Activated CD4-positive, alpha-beta T cell treated with anti-CD3 and anti-CD28 coated beads, Interleukin-2, amount 10 ng/mL, durations not matched to agents 7 days and 5 days (primary cell): ENCODE measurements at regions not wholly inside any gene's neighbourhood (a gene's known extent, or its start where the extent isn't known, plus 50 kb on each side); places are given as distances from the start of the nearest gene placed in this dataset.

Source experiments
- CTCF ChIA-PET: fragments of 350-600 bp; sonication (Branson Sonifier 250); formaldehyde crosslinking; loops from one replicate; lab custom pipeline; 2021; ENCODE audit warnings: antibody characterized with exemption; lab: Charles Lee
- POLR2A ChIA-PET: fragments of 350-600 bp; sonication (Branson Sonifier 250); formaldehyde crosslinking; loops from one replicate; lab custom pipeline; 2021; ENCODE audit warnings: antibody characterized with exemption; lab: Charles Lee
- DNase-seq: peaks from one replicate; pipeline ENCODE4 v3.0.0-alpha.2; 2020
- H3K27ac Mint-ChIP-seq: one replicate; pipeline ENCODE4 v1.8.0; 2021; ENCODE audit warnings: mild to moderate bottlenecking, moderate library complexity, mixed read lengths
- H3K27me3 Mint-ChIP-seq: one replicate; pipeline ENCODE4 v1.8.0; 2021; ENCODE audit warnings: mixed read lengths
- H3K36me3 Mint-ChIP-seq: one replicate; pipeline ENCODE4 v1.8.0; 2021; ENCODE audit warnings: low read depth, mixed read lengths
- H3K4me1 Mint-ChIP-seq: one replicate; pipeline ENCODE4 v1.8.0; 2021; ENCODE audit warnings: mixed read lengths
- H3K4me3 Mint-ChIP-seq: one replicate; pipeline ENCODE4 v1.8.0; 2021; ENCODE audit warnings: mild to moderate bottlenecking, moderate library complexity, mixed read lengths
- H3K9me3 Mint-ChIP-seq: one replicate; pipeline ENCODE4 v1.8.0; 2021; ENCODE audit warnings: mixed read lengths

GRCh38 chr14:58832095-58832521 is 194.3 kb downstream of the DACT1 start:
- no peaks in the 10 kb centered on the region for H3K27me3 Mint-ChIP-seq
- H3K27ac Mint-ChIP-seq = no peak overlapping the region
- H3K9me3 Mint-ChIP-seq = peaks cover 2% of the 10 kb centered on the region
- H3K4me1 Mint-ChIP-seq = peaks cover 3% of the 10 kb centered on the region
- POLR2A ChIA-PET = no interaction called here
- DNase-seq = no peak
- H3K36me3 Mint-ChIP-seq = no peaks in the 10 kb centered on the region
- H3K4me3 Mint-ChIP-seq = no peak overlapping the region
- CTCF ChIA-PET = interaction anchor here (0.5 kb wide), 1 partner anchor 1355 kb away, joined by 5 read pairs; no protein-coding TSS in a partner anchor

GRCh38 chr14:58833634-58834378 is 196.0 kb downstream of the DACT1 start:
- CTCF ChIA-PET = interaction anchor here (1.3 kb wide), 1 partner anchor 267 kb away, joined by 3 read pairs; no protein-coding TSS in a partner anchor
- no peaks in the 10 kb centered on the region for H3K27me3 Mint-ChIP-seq

GRCh38 chr14:58836303-58836974 is 198.7 kb downstream of the DACT1 start:
- Mint-ChIP-seq H3K27me3 (peaks cover 2% of the 10 kb centered on the region), H3K4me1 (no peaks in the 10 kb centered on the region), H3K9me3 (no peaks in the 10 kb centered on the region), H3K36me3 (no peaks in the 10 kb centered on the region), H3K4me3 (no peak overlapping the region), H3K27ac (no peak overlapping the region)
- ChIA-PET CTCF (interaction anchor here (1.0 kb wide), 1 partner anchor 8 kb away, joined by 7 read pairs; no protein-coding TSS in a partner anchor), POLR2A (no interaction called here)
- no peak for DNase-seq

More at GRCh38 chr14:58833634-58834378, 196.0 kb downstream of the DACT1 start:
- no peaks in the 10 kb centered on the region for H3K36me3 Mint-ChIP-seq
- H3K4me3 Mint-ChIP-seq = no peak overlapping the region
- DNase-seq = no peak
- peaks cover 3% of the 10 kb centered on the region for H3K4me1 Mint-ChIP-seq
- POLR2A ChIA-PET = no interaction called here
- no peak overlapping the region for H3K27ac Mint-ChIP-seq
- no peaks in the 10 kb centered on the region for H3K9me3 Mint-ChIP-seq

- Mint-ChIP-seq H3K9me3 (no peaks in the 10 kb centered on the region), H3K4me3 (no peak overlapping the region), H3K27ac (no peak overlapping the region), H3K4me1 (no peaks in the 10 kb centered on the region), H3K36me3 (no peaks in the 10 kb centered on the region), H3K27me3 (peaks cover 2% of the 10 kb centered on the region)
- CTCF ChIA-PET = no interaction called here
- DNase-seq = no peak
- POLR2A ChIA-PET = no interaction called here
Measured at GRCh38 chr14:58839233-58839632, 201.5 kb downstream of the DACT1 start.

GRCh38 chr14:58844544-58844943 is 206.8 kb downstream of the DACT1 start:
- ChIA-PET CTCF (interaction anchor here (1.4 kb wide), 1 partner anchor 9 kb away, joined by 7 read pairs; no protein-coding TSS in a partner anchor), POLR2A (no interaction called here)
- H3K9me3 Mint-ChIP-seq = no peaks in the 10 kb centered on the region
- no peaks in the 10 kb centered on the region for H3K27me3 Mint-ChIP-seq
- no peak overlapping the region for H3K4me3 Mint-ChIP-seq
- H3K36me3 Mint-ChIP-seq = no peaks in the 10 kb centered on the region
- H3K4me1 Mint-ChIP-seq = no peaks in the 10 kb centered on the region
- no peak overlapping the region for H3K27ac Mint-ChIP-seq
- no peak for DNase-seq

GRCh38 chr14:58846682-58847465 is 209.1 kb downstream of the DACT1 start:
- Mint-ChIP-seq H3K36me3 (no peaks in the 10 kb centered on the region), H3K27ac (no peak overlapping the region), H3K27me3 (no peaks in the 10 kb centered on the region), H3K9me3 (no peaks in the 10 kb centered on the region), H3K4me3 (no peak overlapping the region), H3K4me1 (no peaks in the 10 kb centered on the region)
- POLR2A ChIA-PET = no interaction called here
- CTCF ChIA-PET = no interaction called here
- DNase-seq = no peak

GRCh38 chr14:58848365-58848764 is 210.6 kb downstream of the DACT1 start:
- Mint-ChIP-seq H3K9me3 (no peaks in the 10 kb centered on the region), H3K27me3 (no peaks in the 10 kb centered on the region), H3K27ac (no peak overlapping the region), H3K4me3 (no peak overlapping the region), H3K4me1 (no peaks in the 10 kb centered on the region), H3K36me3 (no peaks in the 10 kb centered on the region)
- POLR2A ChIA-PET = no interaction called here
- no peak for DNase-seq
- CTCF ChIA-PET = no interaction called here

- H3K9me3 Mint-ChIP-seq = no peaks in the 10 kb centered on the region
Measured at GRCh38 chr14:58849601-58850000, 211.8 kb downstream of the DACT1 start.

GRCh38 chr14:58850011-58850410 is 212.2 kb downstream of the DACT1 start:
- Mint-ChIP-seq H3K27ac (no peak overlapping the region), H3K4me3 (no peak overlapping the region), H3K36me3 (no peaks in the 10 kb centered on the region), H3K27me3 (no peaks in the 10 kb centered on the region), H3K9me3 (no peaks in the 10 kb centered on the region), H3K4me1 (no peaks in the 10 kb centered on the region)
- POLR2A ChIA-PET = no interaction called here
- DNase-seq = no peak
- CTCF ChIA-PET = interaction anchor here (1.5 kb wide), 1 partner anchor 9 kb away, joined by 3 read pairs; no protein-coding TSS in a partner anchor

More at GRCh38 chr14:58849601-58850000, 211.8 kb downstream of the DACT1 start:
- no peaks in the 10 kb centered on the region for H3K27me3 Mint-ChIP-seq
- no peak for DNase-seq
- H3K27ac Mint-ChIP-seq = no peak overlapping the region
- no peaks in the 10 kb centered on the region for H3K36me3 Mint-ChIP-seq
- no peak overlapping the region for H3K4me3 Mint-ChIP-seq
- no peaks in the 10 kb centered on the region for H3K4me1 Mint-ChIP-seq
- ChIA-PET CTCF (interaction anchor here (1.5 kb wide), 1 partner anchor 8 kb away, joined by 3 read pairs; no protein-coding TSS in a partner anchor), POLR2A (no interaction called here)

- ChIA-PET POLR2A (no interaction called here), CTCF (no interaction called here)
- Mint-ChIP-seq H3K9me3 (peaks cover 4% of the 10 kb centered on the region), H3K4me3 (no peak overlapping the region), H3K36me3 (peaks cover 2% of the 10 kb centered on the region), H3K27me3 (peaks cover 6% of the 10 kb centered on the region), H3K4me1 (no peaks in the 10 kb centered on the region), H3K27ac (no peak overlapping the region)
- no peak for DNase-seq
Measured at GRCh38 chr14:58861586-58861985, 223.8 kb downstream of the DACT1 start.

GRCh38 chr14:58862416-58863160 is 224.8 kb downstream of the DACT1 start:
- Mint-ChIP-seq H3K9me3 (peaks cover 4% of the 10 kb centered on the region), H3K4me3 (no peak overlapping the region), H3K27me3 (peaks cover 6% of the 10 kb centered on the region), H3K36me3 (peaks cover 2% of the 10 kb centered on the region), H3K27ac (no peak overlapping the region), H3K4me1 (no peaks in the 10 kb centered on the region)
- CTCF ChIA-PET = no interaction called here
- POLR2A ChIA-PET = no interaction called here
- no peak for DNase-seq

GRCh38 chr14:58863661-58864345 is 226.0 kb downstream of the DACT1 start:
- peaks cover 6% of the 10 kb centered on the region for H3K27me3 Mint-ChIP-seq
- peaks cover 2% of the 10 kb centered on the region for H3K36me3 Mint-ChIP-seq
- no peak overlapping the region for H3K27ac Mint-ChIP-seq
- no peak overlapping the region for H3K4me3 Mint-ChIP-seq
- H3K4me1 Mint-ChIP-seq = no peaks in the 10 kb centered on the region
- H3K9me3 Mint-ChIP-seq = peaks cover 4% of the 10 kb centered on the region
- ChIA-PET CTCF (no interaction called here), POLR2A (no interaction called here)
- DNase-seq = no peak
